Parathyroid adenoma (tissue), 2 donors: ENCODE measurements at regions not wholly inside any gene's neighbourhood (a gene's known extent, or its start where the extent isn't known, plus 50 kb on each side); places are given as distances from the start of the nearest gene placed in this dataset.

Experiments used
- H2AFZ ChIP-seq: fragments of 300-600 bp; sonication (generic); one replicate; pipeline ENCODE4 v1.7.0; 2017; ENCODE audit warnings: antibody characterized with exemption, mild to moderate bottlenecking
- H3K27ac ChIP-seq: fragments of 300-600 bp; sonication (generic); one replicate; pipeline ENCODE4 v1.7.0; 2017
- H3K27me3 ChIP-seq: fragments of 300-600 bp; sonication (generic); one replicate; pipeline ENCODE4 v1.7.0; 2017; ENCODE audit warnings: low read length; ENCODE audit not compliant: control insufficient read depth, insufficient read depth
- H3K36me3 ChIP-seq: fragments of 300-600 bp; sonication (generic); one replicate; pipeline ENCODE4 v1.7.0; 2017; ENCODE audit warnings: low read length; ENCODE audit not compliant: control insufficient read depth, insufficient read depth
- H3K4me1 ChIP-seq: fragments of 300-600 bp; sonication (generic); one replicate; pipeline ENCODE4 v1.7.0; 2017; ENCODE audit warnings: control low read depth
- H3K4me2 ChIP-seq: fragments of 300-600 bp; sonication (generic); one replicate; pipeline ENCODE4 v1.7.0; 2017; ENCODE audit warnings: low read length
- H3K4me3 ChIP-seq: fragments of 300-600 bp; sonication (generic); one replicate; pipeline ENCODE4 v1.7.0; 2017; ENCODE audit warnings: low read depth, low read length
- H3K79me2 ChIP-seq: fragments of 300-600 bp; sonication (generic); one replicate; pipeline ENCODE4 v1.7.0; 2017; ENCODE audit warnings: control low read depth
- H3K9ac ChIP-seq: fragments of 300-600 bp; sonication (generic); one replicate; pipeline ENCODE4 v1.7.0; 2017; ENCODE audit warnings: mild to moderate bottlenecking
- H3K9me3 ChIP-seq: fragments of 300-600 bp; sonication (generic); one replicate; pipeline ENCODE4 v1.7.0; 2017; ENCODE audit warnings: low read length; ENCODE audit not compliant: control insufficient read depth
- TF ChIP-seq, protein P1 (sequence below): fragments of 300-600 bp; sonication (generic); IDR thresholded peaks from one replicate; pipeline ENCODE4 v1.7.0; 2017; ENCODE audit warnings: antibody characterized with exemption, mild to moderate bottlenecking
- donor health status: primary hyperparathyroidism.

DNA sequence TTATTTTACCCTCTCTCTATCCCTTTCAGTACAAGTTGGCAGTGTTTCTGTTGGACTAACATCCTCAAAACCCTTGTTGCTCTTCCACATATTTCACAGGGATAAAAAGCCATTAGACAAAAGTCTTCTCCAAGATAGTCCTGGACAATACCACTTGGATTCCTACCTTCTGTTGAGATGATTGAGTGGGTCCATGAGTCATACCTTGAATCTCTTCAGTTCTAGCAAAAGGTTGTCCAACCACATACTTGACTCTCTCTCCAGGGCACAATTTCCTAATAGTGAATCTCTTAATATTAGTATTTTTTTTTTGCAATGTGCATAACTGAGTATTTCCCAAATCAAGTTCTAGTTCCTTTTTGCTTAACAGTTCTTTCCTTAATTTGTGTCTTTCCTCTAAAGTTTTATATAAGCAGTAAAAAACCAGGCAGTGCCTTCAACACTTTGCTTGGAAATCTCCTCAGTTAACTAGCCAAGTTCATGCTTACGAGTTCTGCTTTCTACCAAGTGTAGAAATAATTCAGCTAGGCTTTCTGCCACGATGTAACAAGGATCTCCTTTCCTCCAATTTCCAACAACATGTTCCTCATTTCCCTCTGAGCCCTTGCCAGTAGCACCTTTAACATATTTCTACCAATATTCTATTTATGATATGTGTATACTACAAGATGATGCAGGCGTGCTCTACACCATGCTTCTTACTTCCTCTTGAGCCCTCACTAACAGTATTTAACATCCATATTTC lies 68.3 kb upstream of the NEO1 start:
- Histone ChIP-seq H3K27me3 (no peaks in the 10 kb centered on the region), H3K79me2 (no peaks in the 10 kb centered on the region), H3K4me1 (no peaks in the 10 kb centered on the region), H3K9ac (no peak overlapping the region), H3K27ac (no peak overlapping the region), H3K9me3 (no peaks in the 10 kb centered on the region), H2AFZ (no peak overlapping the region), H3K36me3 (no peaks in the 10 kb centered on the region), H3K4me3 (no peak overlapping the region), H3K4me2 (no peak overlapping the region)
- TF ChIP-seq, protein P1, sequence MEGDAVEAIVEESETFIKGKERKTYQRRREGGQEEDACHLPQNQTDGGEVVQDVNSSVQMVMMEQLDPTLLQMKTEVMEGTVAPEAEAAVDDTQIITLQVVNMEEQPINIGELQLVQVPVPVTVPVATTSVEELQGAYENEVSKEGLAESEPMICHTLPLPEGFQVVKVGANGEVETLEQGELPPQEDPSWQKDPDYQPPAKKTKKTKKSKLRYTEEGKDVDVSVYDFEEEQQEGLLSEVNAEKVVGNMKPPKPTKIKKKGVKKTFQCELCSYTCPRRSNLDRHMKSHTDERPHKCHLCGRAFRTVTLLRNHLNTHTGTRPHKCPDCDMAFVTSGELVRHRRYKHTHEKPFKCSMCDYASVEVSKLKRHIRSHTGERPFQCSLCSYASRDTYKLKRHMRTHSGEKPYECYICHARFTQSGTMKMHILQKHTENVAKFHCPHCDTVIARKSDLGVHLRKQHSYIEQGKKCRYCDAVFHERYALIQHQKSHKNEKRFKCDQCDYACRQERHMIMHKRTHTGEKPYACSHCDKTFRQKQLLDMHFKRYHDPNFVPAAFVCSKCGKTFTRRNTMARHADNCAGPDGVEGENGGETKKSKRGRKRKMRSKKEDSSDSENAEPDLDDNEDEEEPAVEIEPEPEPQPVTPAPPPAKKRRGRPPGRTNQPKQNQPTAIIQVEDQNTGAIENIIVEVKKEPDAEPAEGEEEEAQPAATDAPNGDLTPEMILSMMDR = no peak

DNA sequence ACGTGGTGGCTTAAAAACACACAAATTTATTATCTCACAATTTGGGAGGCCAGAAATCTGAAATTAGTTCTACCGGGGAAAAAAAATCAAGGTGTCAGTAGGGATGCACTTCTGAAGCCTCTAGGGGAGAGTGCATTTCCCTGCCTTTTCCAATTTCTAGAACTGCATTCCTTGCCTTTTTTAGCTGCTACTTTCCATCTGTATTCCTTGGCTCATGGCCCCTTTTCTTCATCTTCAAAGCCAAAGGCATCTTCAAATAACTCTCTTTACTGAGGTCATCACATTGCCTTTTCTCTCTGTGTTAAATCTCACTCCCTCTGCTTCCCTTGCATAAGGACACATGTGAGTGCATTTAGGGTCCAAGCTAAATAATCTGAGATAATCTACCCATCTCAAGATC lies 69.5 kb upstream of the NEO1 start:
- no peaks in the 10 kb centered on the region for H3K79me2 ChIP-seq

DNA sequence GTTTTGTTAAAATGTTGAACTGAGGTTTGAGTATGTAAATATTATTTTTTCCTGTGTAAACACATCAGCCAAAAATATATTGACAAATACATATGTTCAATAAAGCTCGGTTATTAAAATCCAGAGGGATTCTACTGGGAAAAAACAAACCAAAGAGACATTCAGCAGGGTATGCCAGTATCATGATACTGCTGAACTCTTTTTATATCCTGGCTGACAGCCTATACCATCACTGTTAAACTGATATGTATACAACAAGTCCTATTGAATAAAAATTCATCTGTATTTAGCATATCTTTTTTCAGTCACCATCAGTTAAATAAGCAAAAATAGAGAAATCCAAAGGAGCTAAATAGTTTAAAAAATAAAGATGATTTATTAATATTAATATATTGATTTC lies 71.6 kb upstream of the NEO1 start:
- no peaks in the 10 kb centered on the region for H3K27me3 ChIP-seq
- H2AFZ ChIP-seq = no peak overlapping the region
- H3K4me1 ChIP-seq = no peaks in the 10 kb centered on the region
- H3K36me3 ChIP-seq = no peaks in the 10 kb centered on the region
- H3K79me2 ChIP-seq = no peaks in the 10 kb centered on the region
- H3K27ac ChIP-seq = no peak overlapping the region
- H3K4me2 ChIP-seq = no peak overlapping the region
- TF ChIP-seq, protein P1 = no peak
- no peak overlapping the region for H3K4me3 ChIP-seq
- no peak overlapping the region for H3K9ac ChIP-seq
- no peaks in the 10 kb centered on the region for H3K9me3 ChIP-seq

More for the DNA sequence above, 69.5 kb upstream of the NEO1 start:
- no peak overlapping the region for H3K4me2 ChIP-seq
- H3K4me3 ChIP-seq = no peak overlapping the region
- TF ChIP-seq, protein P1 = no peak
- no peak overlapping the region for H3K9ac ChIP-seq
- H3K27me3 ChIP-seq = no peaks in the 10 kb centered on the region
- H3K9me3 ChIP-seq = no peaks in the 10 kb centered on the region
- H3K4me1 ChIP-seq = no peaks in the 10 kb centered on the region
- no peak overlapping the region for H3K27ac ChIP-seq
- no peaks in the 10 kb centered on the region for H3K36me3 ChIP-seq
- no peak overlapping the region for H2AFZ ChIP-seq

DNA sequence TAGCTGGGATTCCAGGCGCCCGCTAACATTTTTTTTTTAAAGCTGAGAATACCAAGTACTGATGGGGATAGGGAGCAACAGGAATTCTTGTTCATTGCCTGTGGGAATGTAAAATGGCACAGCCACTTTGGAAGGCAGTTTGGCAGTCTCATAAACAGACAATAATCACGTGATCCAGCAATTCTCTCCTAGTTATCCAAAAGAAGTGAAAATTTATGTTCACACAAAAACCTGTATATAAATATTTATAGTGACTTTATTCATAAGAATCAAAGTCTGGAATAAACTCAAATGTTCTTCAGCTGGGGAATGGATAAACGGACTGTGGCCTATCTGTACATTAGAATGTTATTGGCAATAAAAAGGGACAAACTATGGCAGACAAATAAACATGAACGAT lies 72.5 kb upstream of the NEO1 start:
- no peaks in the 10 kb centered on the region for H3K79me2 ChIP-seq
- H3K9me3 ChIP-seq = no peaks in the 10 kb centered on the region
- no peak overlapping the region for H3K27ac ChIP-seq
- H2AFZ ChIP-seq = no peak overlapping the region
- H3K4me1 ChIP-seq = no peaks in the 10 kb centered on the region
- TF ChIP-seq, protein P1 = no peak
- H3K27me3 ChIP-seq = no peaks in the 10 kb centered on the region
- H3K9ac ChIP-seq = no peak overlapping the region
- no peaks in the 10 kb centered on the region for H3K36me3 ChIP-seq
- H3K4me3 ChIP-seq = no peak overlapping the region
- H3K4me2 ChIP-seq = no peak overlapping the region

DNA sequence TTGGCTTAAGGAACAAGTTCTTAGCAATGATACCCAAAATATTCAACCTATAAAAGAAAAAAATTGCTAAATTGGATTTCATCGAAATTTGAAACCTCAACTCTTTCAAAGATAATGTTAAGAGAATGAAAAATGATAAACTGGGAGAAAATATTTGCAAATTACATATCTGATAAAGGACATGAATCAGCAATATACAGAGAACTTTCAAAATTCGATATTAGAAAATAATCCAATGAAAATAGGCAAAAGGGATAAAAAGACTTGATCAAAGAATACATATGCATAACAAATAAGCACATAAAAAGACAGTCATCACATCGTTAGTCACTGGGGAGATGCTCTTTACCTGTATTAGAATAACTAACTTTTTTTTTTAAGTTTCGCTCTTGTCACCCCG lies 73.0 kb upstream of the NEO1 start:
- Histone ChIP-seq H3K27me3 (no peaks in the 10 kb centered on the region), H3K9me3 (no peaks in the 10 kb centered on the region), H3K4me3 (no peak overlapping the region), H3K9ac (no peak overlapping the region), H3K4me1 (no peaks in the 10 kb centered on the region), H3K79me2 (no peaks in the 10 kb centered on the region), H3K36me3 (no peaks in the 10 kb centered on the region), H2AFZ (no peak overlapping the region), H3K27ac (no peak overlapping the region), H3K4me2 (no peak overlapping the region)
- TF ChIP-seq, protein P1 = no peak
